HCT116 (cell line): ENCODE measurements at regions not wholly inside any gene's neighbourhood (a gene's known extent, or its start where the extent isn't known, plus 50 kb on each side); places are given as distances from the start of the nearest gene placed in this dataset.

Experiments used
- ATAC-seq: fragments of 200-7000 bp; cut with Tn5 transposase; 2 replicates; pipeline ENCODE4 v1.9.1; 2020; ENCODE audit warnings: mild to moderate bottlenecking, moderate library complexity
- BruUV-seq: library from RNA; stranded (reverse); fragments of 400-500 nt; replicated peaks from 2 replicates; lab custom pipeline; 2021; lab: Mats Ljungman, UMichigan
- CTCF ChIA-PET: fragments of 300-600 bp; sonication (Branson Sonifier 250); formaldehyde crosslinking; loops from one replicate; lab custom pipeline; 2021; ENCODE audit warnings: antibody characterized with exemption; lab: Charles Lee
- POLR2A ChIA-PET: fragments of 300-600, 350-600 bp; sonication (Branson Sonifier 250); formaldehyde crosslinking; loops from one replicate; lab custom pipeline; 2021; ENCODE audit warnings: antibody characterized with exemption; lab: Charles Lee
- RAD21 ChIA-PET, 2 experiments: fragments of 300-600 bp; sonication (Branson Sonifier 250); formaldehyde crosslinking; loops; one replicate each; lab custom pipeline; 2023; ENCODE audit warnings: low total read pairs in 2 of 2; ENCODE audit not compliant: uncharacterized antibody in 2 of 2, unreplicated experiment in 2 of 2, low non-redundant PET in 1 of 2; lab: Charles Lee
- DNase-seq: peaks from one replicate; pipeline ENCODE4 v3.0.0-alpha.2; 2010; ENCODE audit warnings: low read depth, low spot score
- H2AFZ ChIP-seq: fragments of 200-600 bp; shearing (Covaris generic), sonication (generic); 2 replicates; pipeline ENCODE4 v1.6.1; 2017; ENCODE audit warnings: low read depth, mixed run types, mixed read lengths, antibody characterized with exemption, low read length; ENCODE audit not compliant: poor library complexity, severe bottlenecking
- H3K27ac ChIP-seq: 2 replicates; pipeline ENCODE4 v1.5.1; 2012; ENCODE audit warnings: low read depth, low read length
- H3K27me3 ChIP-seq: fragments of 200-600 bp; sonication (generic); 2 replicates; pipeline ENCODE4 v1.6.1; 2016; ENCODE audit warnings: mixed run types, low read length, mixed read lengths; ENCODE audit not compliant: insufficient read depth
- H3K36me3 ChIP-seq, 2 experiments: fragments of 200-500 bp in 1 of 2; fragments of 200-600 bp in 1 of 2; sonication (Bioruptor generic) in 1 of 2; sonication (generic) in 1 of 2; 2 replicates each; pipeline versions ENCODE4 v1.5.1 to v1.6.1; 2014 to 2016; ENCODE audit warnings: low read length in 2 of 2, inconsistent platforms in 1 of 2, mixed read lengths in 1 of 2, mixed run types in 1 of 2; ENCODE audit not compliant: insufficient read depth in 2 of 2, control insufficient read depth in 1 of 2
- H3K4me1 ChIP-seq, 2 experiments: fragments of 200-600 bp in 1 of 2; sonication (generic) in 1 of 2; 2 replicates each; pipeline versions ENCODE4 v1.5.1 to v1.6.1; 2012 to 2017; ENCODE audit warnings: low read length in 2 of 2, inconsistent platforms in 1 of 2, mild to moderate bottlenecking in 1 of 2, mixed read lengths in 1 of 2, mixed run types in 1 of 2, moderate library complexity in 1 of 2; ENCODE audit not compliant: insufficient read depth in 2 of 2, control insufficient read depth in 1 of 2
- H3K4me2 ChIP-seq: fragments of 200-600 bp; sonication (generic); 2 replicates; pipeline ENCODE4 v1.6.1; 2017; ENCODE audit warnings: mixed run types, low read length, mixed read lengths
- H3K4me3 ChIP-seq, 2 experiments: fragments of 200-600 bp in 1 of 2; sonication (generic) in 1 of 2; replicated peaks in 1 of 2; 2 replicates each; pipeline ENCODE4 v1.5.1; 2011 to 2016; ENCODE audit warnings: low read length in 2 of 2, control low read depth in 1 of 2, low read depth in 1 of 2, mild to moderate bottlenecking in 1 of 2, mixed read lengths in 1 of 2, mixed run types in 1 of 2
- H3K79me2 ChIP-seq: fragments of 200-600 bp; sonication (generic); 2 replicates; pipeline ENCODE4 v1.6.1; 2017; ENCODE audit warnings: mild to moderate bottlenecking, mixed run types, low read length, moderate library complexity, mixed read lengths; ENCODE audit not compliant: insufficient read depth
- H3K9ac ChIP-seq: fragments of 200-600 bp; sonication (generic); 2 replicates; pipeline ENCODE4 v1.6.1; 2016; ENCODE audit warnings: low read length, mixed read lengths
- H3K9me2 ChIP-seq: fragments of 200-600 bp; sonication (generic), shearing (Covaris generic); 2 replicates; pipeline ENCODE4 v1.6.1; 2017; ENCODE audit warnings: mixed run types, mild to moderate bottlenecking, moderate library complexity; ENCODE audit not compliant: insufficient read depth
- H3K9me3 ChIP-seq, 2 experiments: fragments of 200-500 bp in 1 of 2; fragments of 200-600 bp in 1 of 2; sonication (Bioruptor generic) in 1 of 2; sonication (generic) in 1 of 2; 2 replicates each; pipeline ENCODE4 v1.6.1; 2014 to 2017; ENCODE audit warnings: low read length in 2 of 2, mixed read lengths in 2 of 2, inconsistent platforms in 1 of 2, low read depth in 1 of 2, mild to moderate bottlenecking in 1 of 2, mixed run types in 1 of 2, moderate library complexity in 1 of 2; ENCODE audit not compliant: control insufficient read depth in 1 of 2, insufficient read depth in 1 of 2
- H4K20me1 ChIP-seq: fragments of 200-600 bp; sonication (generic), shearing (Covaris generic); 2 replicates; pipeline ENCODE4 v1.6.1; 2017; ENCODE audit warnings: mixed run types, mild to moderate bottlenecking, moderate library complexity; ENCODE audit not compliant: insufficient read depth
- CBX3 ChIP-seq: IDR thresholded peaks from 2 replicates; pipeline ENCODE4 v1.6.1; 2012; ENCODE audit warnings: low read depth
- CEBPB ChIP-seq: IDR thresholded peaks from 2 replicates; pipeline ENCODE4 v1.6.1; 2012; ENCODE audit warnings: low read depth
- EGR1 ChIP-seq: IDR thresholded peaks from 2 replicates; pipeline ENCODE4 v1.6.1; 2012; ENCODE audit warnings: low read depth
- ELF1 ChIP-seq: IDR thresholded peaks from 2 replicates; pipeline ENCODE4 v1.6.1; 2012; ENCODE audit warnings: low read depth, borderline replicate concordance
- FOSL1 ChIP-seq: IDR thresholded peaks from 2 replicates; pipeline ENCODE4 v1.6.1; 2012; ENCODE audit warnings: low read depth
- JUND ChIP-seq: IDR thresholded peaks from 2 replicates; pipeline ENCODE4 v1.6.1; 2012
- POLR2A ChIP-seq: IDR thresholded peaks from 2 replicates; pipeline ENCODE4 v1.7.0; 2011; ENCODE audit warnings: borderline replicate concordance; ENCODE audit not compliant: insufficient read depth, insufficient read length; ENCODE audit errors: extremely low read depth
- POLR2AphosphoS5 ChIP-seq: IDR thresholded peaks from 2 replicates; pipeline ENCODE4 v1.6.1; 2011; ENCODE audit warnings: mild to moderate bottlenecking, low read depth, low read length, moderate library complexity
- RAD21 ChIP-seq: IDR thresholded peaks from 2 replicates; pipeline ENCODE4 v1.6.1; 2012; ENCODE audit warnings: low read depth, mild to moderate bottlenecking
- SRF ChIP-seq: IDR thresholded peaks from 2 replicates; pipeline ENCODE4 v1.6.1; 2012; ENCODE audit warnings: low read depth
- TCF7L2 ChIP-seq: IDR thresholded peaks from 2 replicates; pipeline ENCODE4 v1.7.0; 2011; ENCODE audit warnings: borderline replicate concordance, inconsistent platforms; ENCODE audit not compliant: insufficient read depth, insufficient read length; ENCODE audit errors: extremely low read depth
- YY1 ChIP-seq: IDR thresholded peaks from 2 replicates; pipeline ENCODE4 v1.6.1; 2011; ENCODE audit warnings: low read length, low read depth, moderate library complexity, mild to moderate bottlenecking; ENCODE audit not compliant: insufficient replicate concordance; ENCODE audit errors: extremely low read depth
- ZNF274 ChIP-seq: fragments of 200-500 bp; sonication (Bioruptor generic); IDR thresholded peaks from 2 replicates; pipeline ENCODE4 v1.6.1; 2014; ENCODE audit warnings: mild to moderate bottlenecking, low read depth, low read length, inconsistent platforms
- intact Hi-C: fragments of 100-400 bp; cut with micrococcal nuclease; formaldehyde crosslinking; loops from 2 replicates; pipeline ENCODE4 v1.10.0; 2022
- TF ChIP-seq, protein P1 (sequence below): IDR thresholded peaks from 2 replicates; pipeline ENCODE4 v1.6.1; 2012
- TF ChIP-seq, protein P2 (sequence below): IDR thresholded peaks from 2 replicates; pipeline ENCODE4 v1.6.1; 2012

DNA sequence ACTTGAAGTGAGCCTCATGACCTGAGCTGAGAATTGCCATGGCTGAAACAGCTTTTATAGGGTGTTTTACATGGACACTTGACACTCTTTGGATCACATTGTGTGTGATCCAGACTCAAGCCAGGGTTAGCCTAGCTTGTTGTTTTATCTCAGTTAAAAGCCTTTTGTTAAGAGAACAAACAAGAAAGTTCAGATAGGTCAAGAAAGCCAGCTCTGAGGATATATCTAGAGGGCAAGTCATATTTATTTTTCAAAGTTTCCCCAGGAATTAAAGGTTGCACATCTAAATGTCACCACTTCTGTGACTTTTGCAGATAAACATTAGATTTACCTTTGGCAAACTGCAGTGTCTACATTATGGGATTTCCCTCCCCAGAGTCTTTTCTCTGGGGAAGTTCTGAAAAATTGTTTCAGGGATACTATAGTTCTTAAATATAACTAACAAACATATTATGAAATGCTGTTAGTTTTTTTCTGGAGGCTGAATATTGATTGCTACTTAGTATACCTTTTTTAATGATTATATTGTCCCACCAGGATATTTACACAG, 134.5 kb downstream of the C9orf152 start (continued):
- TF ChIP-seq POLR2AphosphoS5 (no peak), ZNF274 (no peak), EGR1 (no peak)

- H3K79me2 ChIP-seq: peaks cover 94% of the 10 kb centered on the region
- no peaks in the 10 kb centered on the region for H3K9me2 ChIP-seq
- POLR2A ChIA-PET: no interaction called here
- ATAC-seq (peak; percentile 32; the same call in 1 of the 2 replicates), DNase-seq (no peak)
- no peak overlapping the region for H3K4me2 ChIP-seq
- intact Hi-C loops: no loop called here
- no peak overlapping the region for H3K9ac ChIP-seq
- H3K27me3 ChIP-seq: no peaks in the 10 kb centered on the region
- no peak overlapping the region for H3K27ac ChIP-seq
- RAD21 ChIA-PET: no interaction called here
- H4K20me1 ChIP-seq: no peaks in the 10 kb centered on the region; the same call in 1 of the 2 replicates
- CTCF ChIA-PET: no interaction called here
- peaks cover 12 to 23% of the 10 kb centered on the region in 2 experiments for H3K4me1 ChIP-seq
- H3K36me3 ChIP-seq: no peaks in the 10 kb centered on the region
- no peak overlapping the region for H3K4me3 ChIP-seq
- no peak overlapping the region for H2AFZ ChIP-seq
- TF ChIP-seq EGR1 (no peak), POLR2AphosphoS5 (no peak), POLR2A (no peak), RAD21 (no peak), SRF (no peak), CBX3 (no peak), CEBPB (no peak), TCF7L2 (no peak), YY1 (no peak), ELF1 (no peak), FOSL1 (no peak), JUND (no peak)
- TF ChIP-seq, protein P1, sequence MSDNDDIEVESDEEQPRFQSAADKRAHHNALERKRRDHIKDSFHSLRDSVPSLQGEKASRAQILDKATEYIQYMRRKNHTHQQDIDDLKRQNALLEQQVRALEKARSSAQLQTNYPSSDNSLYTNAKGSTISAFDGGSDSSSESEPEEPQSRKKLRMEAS: no peak
- TF ChIP-seq, protein P2, sequence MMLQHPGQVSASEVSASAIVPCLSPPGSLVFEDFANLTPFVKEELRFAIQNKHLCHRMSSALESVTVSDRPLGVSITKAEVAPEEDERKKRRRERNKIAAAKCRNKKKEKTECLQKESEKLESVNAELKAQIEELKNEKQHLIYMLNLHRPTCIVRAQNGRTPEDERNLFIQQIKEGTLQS: no peak
- H3K9me3 ChIP-seq: no peaks in the 10 kb centered on the region
- no TSS peak for BruUV-seq
These were observed 130.8 kb downstream of the C9orf152 start for GRCh38 chr9:110076894-110077725.
